ENCODE measurements at regions not wholly inside any gene's neighbourhood (a gene's known extent, or its start where the extent isn't known, plus 50 kb on each side); places are given as distances from the start of the nearest gene placed in this dataset.
"Not testable (repeated sequence)": the region's sequence is repeated elsewhere in the genome, so short reads cannot be mapped to it uniquely, and the experiment has no call there.

DNA sequence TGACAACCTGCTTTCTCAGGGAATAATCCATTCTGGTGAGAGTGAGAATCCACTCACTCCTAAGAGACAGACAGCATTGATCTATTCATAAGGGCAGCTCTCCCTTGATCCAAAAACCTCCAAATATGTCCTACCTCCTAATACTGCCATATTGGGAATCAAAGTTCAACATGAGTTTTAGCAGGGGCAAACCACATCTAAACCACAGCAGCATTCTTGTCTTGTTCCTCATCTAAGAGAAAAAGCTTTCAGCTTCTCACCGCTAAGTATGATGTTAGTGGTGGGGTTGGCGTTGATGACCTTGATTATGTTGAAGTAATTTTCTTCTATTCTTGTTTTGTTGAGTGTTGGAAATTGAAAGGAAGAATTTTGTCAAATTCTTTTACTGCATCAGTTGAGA, 69.6 kb downstream of the SERTM2 start:
- peak; percentile 60 for DNase-seq (ENCODE audit: low read depth, low spot score)

DNA sequence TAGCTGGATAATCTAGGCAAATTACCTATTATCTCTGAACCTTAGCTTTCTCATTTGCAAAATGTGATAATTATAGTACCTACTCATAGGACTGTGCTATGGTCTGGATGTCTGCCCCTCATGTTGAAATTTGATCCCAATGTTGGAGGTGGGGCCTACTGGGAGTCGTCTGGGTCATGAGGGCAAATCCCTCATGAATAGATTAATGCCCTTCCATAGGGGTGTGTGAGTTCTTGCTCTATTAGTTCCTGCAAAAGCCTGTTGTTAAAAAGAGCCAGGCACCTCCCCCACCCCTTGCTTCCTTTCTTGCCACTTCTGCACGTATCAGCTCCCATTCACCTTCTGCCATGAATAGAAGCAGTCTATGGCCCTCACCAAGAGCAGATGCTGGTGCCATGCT, 73.9 kb downstream of the SERTM2 start:
- DNase-seq (ENCODE audit: low read depth, low spot score): no peak

DNA sequence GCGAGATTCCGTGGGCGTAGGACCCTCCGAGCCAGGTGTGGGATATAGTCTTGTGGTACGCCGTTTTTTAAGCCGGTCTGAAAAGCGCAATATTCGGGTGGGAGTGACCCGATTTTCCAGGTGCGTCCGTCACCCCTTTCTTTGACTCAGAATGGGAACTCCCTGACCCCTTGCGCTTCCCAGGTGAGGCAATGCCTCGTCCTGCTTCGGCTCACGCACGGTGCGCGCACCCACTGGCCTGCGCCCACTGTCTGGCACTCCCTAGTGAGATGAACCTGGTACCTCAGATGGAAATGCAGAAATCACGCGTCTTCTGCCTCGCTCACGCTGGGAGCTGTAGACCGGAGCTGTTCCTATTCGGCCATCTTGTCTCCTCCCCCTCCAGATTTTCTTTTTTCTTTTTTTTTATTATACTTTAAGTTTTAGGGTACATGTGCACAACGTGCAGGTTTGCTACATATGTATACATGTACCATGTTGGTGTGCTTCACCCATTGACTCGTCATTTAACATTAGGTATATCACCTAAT, 83.0 kb downstream of the SERTM2 start:
- not testable (repeated sequence) for DNase-seq (ENCODE audit: low read depth, low spot score)

DNA sequence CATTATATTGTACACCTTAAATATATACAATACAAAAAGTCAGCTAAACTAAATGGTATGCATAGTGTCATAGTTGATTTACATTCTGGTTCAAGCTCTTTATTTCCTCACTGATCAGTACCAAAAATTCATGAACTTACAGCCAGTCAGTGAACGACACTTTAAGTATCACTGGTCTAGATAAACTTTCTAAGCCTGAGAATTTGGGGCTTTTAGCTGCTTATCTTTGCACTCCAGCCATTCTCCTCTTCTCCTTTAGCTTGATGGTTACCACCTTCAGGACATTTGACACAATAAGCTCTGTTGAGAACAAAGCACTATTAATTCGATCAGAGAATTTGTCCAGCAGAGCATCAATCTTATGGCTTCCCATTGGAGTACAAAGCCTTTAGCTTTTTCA, 83.0 kb upstream of the ALG13 start:
- DNase-seq (ENCODE audit: low read depth, low spot score): no peak

DNA sequence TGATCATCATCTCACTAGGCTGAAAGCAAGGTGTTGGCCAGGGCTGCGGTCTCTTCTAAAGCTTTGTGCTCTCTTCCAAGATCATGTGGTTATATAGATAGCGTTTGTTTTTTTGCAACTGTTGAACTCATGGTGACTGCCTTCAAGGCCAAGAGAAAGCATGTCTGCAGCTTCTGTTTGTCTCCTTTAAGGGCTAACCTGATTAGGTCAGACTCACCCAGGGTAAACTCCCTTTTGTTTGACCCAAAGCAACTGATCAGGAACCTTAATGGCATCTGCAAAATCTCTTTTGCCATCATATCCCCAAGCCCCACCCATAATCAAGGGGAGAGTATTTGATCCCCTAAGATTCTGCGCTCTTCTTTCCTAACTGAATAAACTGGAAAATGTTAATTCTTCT, 72.2 kb upstream of the ALG13 start:
- DNase-seq (ENCODE audit: low read depth, low spot score): no peak

DNA sequence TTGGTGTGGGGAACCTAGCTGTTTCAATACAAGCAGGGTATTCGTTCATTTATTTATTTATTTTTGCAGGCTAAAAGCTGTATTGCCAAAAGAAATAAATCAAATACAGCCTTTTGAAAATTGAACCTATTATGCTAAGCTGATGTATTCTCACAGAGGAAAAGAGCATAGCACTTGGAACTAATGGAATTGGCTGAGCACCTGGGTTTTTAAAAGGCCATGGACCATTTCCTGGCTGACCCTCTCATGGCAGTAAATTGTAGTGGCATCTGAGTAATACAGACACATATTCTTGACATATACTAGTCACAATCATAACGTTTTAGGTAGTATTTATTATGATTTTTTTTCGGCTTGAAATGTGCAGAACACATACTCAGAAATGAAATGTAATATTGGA, 71.8 kb upstream of the ALG13 start:
- DNase-seq (ENCODE audit: low read depth, low spot score): no peak

DNA sequence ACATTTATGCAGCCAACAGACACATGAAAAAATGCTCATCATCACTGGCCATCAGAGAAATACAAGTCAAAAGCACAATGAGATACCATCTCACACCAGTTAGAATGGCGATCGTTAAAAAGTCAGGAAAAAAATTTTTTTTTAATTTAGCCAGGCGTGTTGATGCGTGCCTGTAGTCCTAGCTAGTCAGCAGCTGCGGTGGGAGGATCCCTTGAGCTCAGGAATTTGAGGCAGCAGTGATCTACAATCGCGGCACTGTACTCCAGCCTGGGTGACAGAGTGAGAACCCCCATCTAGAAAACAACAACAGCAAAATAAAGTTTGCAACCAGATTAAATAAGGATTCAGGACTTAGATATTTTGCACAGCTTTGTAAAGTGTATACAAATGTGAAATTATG, 65.7 kb upstream of the ALG13 start:
- DNase-seq (ENCODE audit: low read depth, low spot score): no peak

DNA sequence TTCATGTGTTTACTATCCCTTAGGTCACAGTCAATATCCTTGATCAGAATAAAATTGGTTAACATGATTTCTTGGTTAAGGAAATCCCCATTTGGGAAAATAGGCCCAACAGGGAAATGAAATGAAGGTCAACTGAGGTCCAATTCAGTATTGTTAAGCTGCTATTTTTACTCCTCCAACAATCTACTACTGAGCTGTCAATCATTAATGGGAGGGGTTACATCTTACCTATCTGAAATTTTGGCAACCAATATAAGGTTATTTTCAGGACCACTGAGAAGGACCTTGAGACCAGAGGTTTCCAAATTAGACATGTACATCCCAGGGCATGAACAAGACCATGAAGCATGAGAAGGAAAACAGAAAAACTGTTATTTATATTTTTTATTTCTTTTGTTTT, 64.2 kb upstream of the ALG13 start:
- DNase-seq (ENCODE audit: low read depth, low spot score): no peak

DNA sequence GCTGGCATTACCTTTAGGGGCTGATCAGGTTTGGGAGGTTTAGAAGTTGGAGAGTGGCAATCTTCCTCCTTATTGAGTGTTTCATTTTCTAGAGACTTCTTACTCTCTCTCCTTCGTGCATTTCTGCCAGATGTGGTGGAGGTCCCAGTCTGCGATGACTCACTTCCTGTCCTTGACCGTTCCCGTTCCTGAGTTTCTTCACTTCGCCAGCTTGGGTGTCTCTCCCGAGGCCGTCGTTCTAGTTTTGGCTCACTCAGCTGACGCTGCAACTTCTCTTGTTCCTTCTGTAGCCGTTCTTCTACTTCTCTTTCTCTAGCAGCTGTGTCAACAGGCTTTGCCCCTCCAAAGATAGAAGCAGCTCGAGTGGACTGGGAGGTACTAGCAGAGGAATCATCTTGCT, 60.9 kb upstream of the ALG13 start:
- not testable (repeated sequence) for DNase-seq (ENCODE audit: low read depth, low spot score)

DNA sequence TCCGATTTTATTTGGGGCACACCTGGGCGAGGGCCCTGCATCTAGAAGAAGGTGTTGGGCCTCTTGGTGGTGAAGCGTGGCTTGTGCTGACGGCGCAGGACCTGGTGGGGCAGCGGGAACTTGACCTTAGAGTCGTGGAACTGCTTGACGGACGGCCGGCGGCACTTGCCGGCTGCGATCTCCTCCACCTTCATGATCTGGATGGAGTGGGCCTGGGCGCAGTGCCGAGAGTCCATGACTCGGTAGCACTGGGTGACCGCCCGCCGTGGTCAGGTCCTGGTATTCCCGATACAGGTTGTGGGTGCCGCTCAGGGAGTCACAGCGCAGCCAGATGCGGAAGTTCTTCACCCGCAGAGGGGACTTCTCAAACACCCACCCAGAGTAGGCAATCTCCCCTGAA, 56.8 kb upstream of the ALG13 start:
- DNase-seq (ENCODE audit: low read depth, low spot score): no peak

DNA sequence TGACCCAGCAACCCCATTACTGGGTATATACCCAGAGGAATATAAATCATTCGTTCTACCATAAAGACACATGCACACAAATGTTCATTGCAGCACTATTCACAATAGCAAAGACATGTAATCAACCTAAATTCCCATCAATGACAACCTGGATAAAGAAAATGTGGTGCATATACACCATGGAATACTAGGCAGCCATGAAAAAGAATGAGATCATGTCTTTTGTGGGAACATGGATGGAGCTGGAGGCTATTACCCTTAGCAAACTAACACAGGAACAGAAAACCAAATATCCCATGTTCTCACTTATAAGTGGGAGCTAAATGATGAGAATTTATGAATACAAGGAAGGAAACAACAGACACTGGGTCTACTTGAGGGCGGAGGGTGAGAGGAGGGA, 53.7 kb upstream of the ALG13 start:
- DNase-seq (ENCODE audit: low read depth, low spot score): not testable (repeated sequence)

All from astrocyte of the hippocampus (primary cell).